Hepatocyte (in vitro differentiated cells): ENCODE measurements at regions not wholly inside any gene's neighbourhood (a gene's known extent, or its start where the extent isn't known, plus 50 kb on each side); places are given as distances from the start of the nearest gene placed in this dataset.

Experiments used
- DNase-seq: peaks from one replicate; pipeline ENCODE4 v3.0.0-alpha.2; 2016; ENCODE audit warnings: low spot score
- H2AFZ ChIP-seq: fragments of 200-600 bp; sonication (generic); 2 replicates; pipeline ENCODE4 v1.6.0; 2016; ENCODE audit warnings: antibody characterized with exemption, mild to moderate bottlenecking
- H3K27ac ChIP-seq: fragments of 200-600 bp; sonication (generic); 2 replicates; pipeline ENCODE4 v1.5.1; 2016; ENCODE audit warnings: mild to moderate bottlenecking
- H3K27me3 ChIP-seq: fragments of 200-600 bp; sonication (generic); 2 replicates; pipeline ENCODE4 v1.6.1; 2016
- H3K36me3 ChIP-seq: fragments of 200-600 bp; sonication (generic); replicated peaks from 2 replicates; pipeline ENCODE4 v1.5.1; 2016; ENCODE audit warnings: low read depth; ENCODE audit not compliant: insufficient read depth
- H3K4me1 ChIP-seq: fragments of 200-600 bp; sonication (generic); 2 replicates; pipeline ENCODE4 v1.5.1; 2016; ENCODE audit warnings: mild to moderate bottlenecking, moderate library complexity; ENCODE audit not compliant: insufficient read depth
- H3K4me2 ChIP-seq: fragments of 200-600 bp; sonication (generic); 2 replicates; pipeline ENCODE4 v1.6.0; 2016
- H3K4me3 ChIP-seq: fragments of 200-600 bp; sonication (generic); 2 replicates; pipeline ENCODE4 v1.5.1; 2016; ENCODE audit warnings: mild to moderate bottlenecking
- H3K79me2 ChIP-seq: fragments of 200-600 bp; sonication (generic); 2 replicates; pipeline ENCODE4 v1.6.0; 2017; ENCODE audit warnings: mild to moderate bottlenecking
- H3K9me2 ChIP-seq: fragments of 200-600 bp; sonication (generic); replicated peaks from 2 replicates; pipeline ENCODE4 v1.6.0; 2017; ENCODE audit warnings: mild to moderate bottlenecking; ENCODE audit not compliant: insufficient read depth
- H3K9me3 ChIP-seq: fragments of 200-600 bp; sonication (generic); 2 replicates; pipeline ENCODE4 v1.5.1; 2016; ENCODE audit warnings: low read depth, mild to moderate bottlenecking
- H4K20me1 ChIP-seq: fragments of 200-600 bp; sonication (generic); 2 replicates; pipeline ENCODE4 v1.6.0; 2016; ENCODE audit warnings: mild to moderate bottlenecking; ENCODE audit not compliant: insufficient read depth, poor library complexity, severe bottlenecking
- CTCF ChIP-seq: fragments of 200-600 bp; sonication (generic); IDR thresholded peaks from 2 replicates; pipeline ENCODE4 v1.5.1; 2016; ENCODE audit warnings: antibody characterized with exemption, mild to moderate bottlenecking; ENCODE audit not compliant: poor library complexity
- EZH2 ChIP-seq: fragments of 200-600 bp; sonication (generic); IDR thresholded peaks from 2 replicates; pipeline ENCODE4 v1.6.1; 2016; ENCODE audit warnings: antibody characterized with exemption, mild to moderate bottlenecking, borderline replicate concordance
- EZH2phosphoT487 ChIP-seq: fragments of 200-600 bp; sonication (generic); IDR thresholded peaks from one replicate; pipeline ENCODE4 v1.6.1; 2018; ENCODE audit warnings: antibody characterized with exemption, mild to moderate bottlenecking, low read depth, moderate library complexity; ENCODE audit not compliant: unreplicated experiment, severe bottlenecking
- WGBS: methylation state at CpG from one replicate; pipeline ENCODE4 v1.1.6; 2016; ENCODE audit warnings: low lambda C conversion rate; ENCODE audit errors: missing lambda C conversion rate; 5-methylcytosine and 5-hydroxymethylcytosine counted together

GRCh38 chrX:39464253-39464652, 633.5 kb downstream of the BCOR start:
- H3K36me3 ChIP-seq, result no peaks in the 10 kb centered on the region
- no peak for TF ChIP-seq EZH2phosphoT487
- no peak for TF ChIP-seq EZH2
- TF ChIP-seq CTCF, result no peak
- no peaks in the 10 kb centered on the region for H3K27me3 ChIP-seq
- no peak overlapping the region for H3K27ac ChIP-seq
- H3K4me2 ChIP-seq, result no peak overlapping the region
- no peaks in the 10 kb centered on the region for H3K79me2 ChIP-seq
- no peak for DNase-seq
- no peaks in the 10 kb centered on the region for H4K20me1 ChIP-seq
- no peaks in the 10 kb centered on the region for H3K9me3 ChIP-seq
- no peak overlapping the region for H3K4me3 ChIP-seq
- no peaks in the 10 kb centered on the region for H3K9me2 ChIP-seq
- H3K4me1 ChIP-seq, result peaks cover under 1% of the 10 kb centered on the region
- no peak overlapping the region for H2AFZ ChIP-seq
- 79% methylated on average over 7 of the region's 7 CpGs for WGBS

- Histone ChIP-seq H2AFZ (no peak overlapping the region), H3K4me1 (peaks cover 1% of the 10 kb centered on the region), H3K9me2 (no peaks in the 10 kb centered on the region), H3K4me3 (no peak overlapping the region), H3K27ac (no peak overlapping the region), H3K4me2 (no peak overlapping the region), H4K20me1 (no peaks in the 10 kb centered on the region), H3K36me3 (no peaks in the 10 kb centered on the region), H3K27me3 (no peaks in the 10 kb centered on the region), H3K9me3 (no peaks in the 10 kb centered on the region), H3K79me2 (no peaks in the 10 kb centered on the region)
- DNase-seq, result no peak
- WGBS, result 67% methylated on average over 13 of the region's 13 CpGs
- TF ChIP-seq EZH2 (no peak), CTCF (no peak), EZH2phosphoT487 (no peak)
These were observed 632.3 kb downstream of the BCOR start for GRCh38 chrX:39465467-39465866.

DNA sequence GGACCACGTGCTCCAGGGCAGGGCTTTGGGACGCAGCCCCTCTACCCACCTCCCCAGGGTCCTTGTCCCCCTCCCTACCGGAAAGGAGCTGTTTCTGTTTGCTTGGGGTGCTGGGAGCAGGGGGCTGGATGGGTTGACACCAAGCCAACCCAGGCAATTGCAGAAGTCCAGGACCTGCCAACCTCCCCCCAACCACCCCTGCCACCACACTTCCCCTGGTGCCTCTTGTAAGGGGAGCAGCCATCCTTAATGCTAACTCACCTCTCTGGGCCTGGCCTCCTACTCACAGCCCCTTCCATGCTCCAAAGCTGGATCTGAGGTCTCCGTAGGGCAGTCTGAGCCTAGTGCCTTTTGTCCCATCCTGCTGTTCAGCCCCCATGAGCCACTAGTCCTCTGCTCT, 631.9 kb downstream of the BCOR start:
- no peak overlapping the region for H3K4me2 ChIP-seq
- peaks cover 5% of the 10 kb centered on the region for H3K4me1 ChIP-seq
- no peak overlapping the region for H3K27ac ChIP-seq
- H2AFZ ChIP-seq, result no peak overlapping the region
- H3K27me3 ChIP-seq, result no peaks in the 10 kb centered on the region
- TF ChIP-seq EZH2 (no peak), EZH2phosphoT487 (no peak), CTCF (no peak)
- H3K79me2 ChIP-seq, result no peaks in the 10 kb centered on the region
- H3K9me3 ChIP-seq, result no peaks in the 10 kb centered on the region
- H4K20me1 ChIP-seq, result no peaks in the 10 kb centered on the region
- 68% methylated on average over 4 of the region's 4 CpGs for WGBS
- H3K4me3 ChIP-seq, result no peak overlapping the region
- H3K9me2 ChIP-seq, result no peaks in the 10 kb centered on the region
- DNase-seq, result no peak
- H3K36me3 ChIP-seq, result no peaks in the 10 kb centered on the region

DNA sequence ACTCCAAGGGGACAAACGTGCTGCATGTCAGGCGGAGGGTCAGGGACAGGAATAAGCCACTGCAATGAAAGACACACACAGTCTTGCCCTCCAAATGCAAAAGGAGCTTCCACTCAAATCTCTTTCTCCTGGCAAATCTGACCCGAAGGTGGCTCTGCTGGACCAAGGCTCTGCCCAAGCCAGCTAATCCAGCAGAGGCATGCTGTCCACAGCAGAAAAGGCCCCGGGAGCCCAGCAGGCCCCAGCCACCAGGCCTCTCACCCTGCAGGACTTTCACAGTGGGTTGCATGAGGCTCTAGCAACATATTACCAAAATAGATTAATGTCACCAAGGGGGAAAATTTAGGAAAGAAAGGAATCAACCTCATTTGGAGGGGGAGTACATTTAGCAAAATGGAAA, 628.6 kb downstream of the BCOR start:
- Histone ChIP-seq H3K9me2 (no peaks in the 10 kb centered on the region), H3K27ac (no peak overlapping the region), H3K4me2 (no peak overlapping the region), H2AFZ (no peak overlapping the region), H3K4me3 (no peak overlapping the region), H3K9me3 (no peaks in the 10 kb centered on the region), H3K79me2 (no peaks in the 10 kb centered on the region), H3K4me1 (peaks cover 14% of the 10 kb centered on the region), H4K20me1 (no peaks in the 10 kb centered on the region), H3K27me3 (no peaks in the 10 kb centered on the region), H3K36me3 (no peaks in the 10 kb centered on the region)
- no peak for TF ChIP-seq EZH2
- TF ChIP-seq CTCF, result no peak
- no peak for TF ChIP-seq EZH2phosphoT487
- DNase-seq, result no peak
- 78% methylated on average over 4 of the region's 4 CpGs for WGBS
